C4-2B (cell line): ENCODE measurements at regions not wholly inside any gene's neighbourhood (a gene's known extent, or its start where the extent isn't known, plus 50 kb on each side); places are given as distances from the start of the nearest gene placed in this dataset.

Source experiments
- ZFX ChIP-seq: fragments of 450-650 bp; IDR thresholded peaks from 2 replicates; pipeline ENCODE4 v1.6.1; 2017
- TF ChIP-seq, protein P1 (sequence below): fragments of 450-650 bp; conservative IDR thresholded peaks from 2 replicates; pipeline ENCODE4 v1.5.1; 2017; ENCODE audit warnings: mild to moderate bottlenecking

DNA sequence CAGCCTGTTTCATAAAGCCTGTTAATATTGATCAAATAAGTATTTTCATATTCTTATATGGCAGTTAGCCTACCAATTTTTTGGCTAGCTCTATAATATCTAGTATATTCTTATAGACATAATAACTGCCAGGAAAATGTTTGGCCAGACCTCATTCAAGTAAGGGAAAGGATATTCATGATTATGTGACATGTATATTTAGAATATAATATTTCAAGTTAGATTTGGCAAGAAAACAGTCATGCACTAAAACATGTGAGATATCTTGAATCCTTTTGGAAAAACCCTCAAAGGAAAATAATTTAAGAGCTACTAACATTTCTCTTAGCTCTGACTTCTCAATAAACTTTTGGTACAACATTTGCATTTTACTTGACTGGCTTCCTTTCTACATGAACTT lies 694.1 kb downstream of the PLCL1 start:
- TF ChIP-seq, protein P1, sequence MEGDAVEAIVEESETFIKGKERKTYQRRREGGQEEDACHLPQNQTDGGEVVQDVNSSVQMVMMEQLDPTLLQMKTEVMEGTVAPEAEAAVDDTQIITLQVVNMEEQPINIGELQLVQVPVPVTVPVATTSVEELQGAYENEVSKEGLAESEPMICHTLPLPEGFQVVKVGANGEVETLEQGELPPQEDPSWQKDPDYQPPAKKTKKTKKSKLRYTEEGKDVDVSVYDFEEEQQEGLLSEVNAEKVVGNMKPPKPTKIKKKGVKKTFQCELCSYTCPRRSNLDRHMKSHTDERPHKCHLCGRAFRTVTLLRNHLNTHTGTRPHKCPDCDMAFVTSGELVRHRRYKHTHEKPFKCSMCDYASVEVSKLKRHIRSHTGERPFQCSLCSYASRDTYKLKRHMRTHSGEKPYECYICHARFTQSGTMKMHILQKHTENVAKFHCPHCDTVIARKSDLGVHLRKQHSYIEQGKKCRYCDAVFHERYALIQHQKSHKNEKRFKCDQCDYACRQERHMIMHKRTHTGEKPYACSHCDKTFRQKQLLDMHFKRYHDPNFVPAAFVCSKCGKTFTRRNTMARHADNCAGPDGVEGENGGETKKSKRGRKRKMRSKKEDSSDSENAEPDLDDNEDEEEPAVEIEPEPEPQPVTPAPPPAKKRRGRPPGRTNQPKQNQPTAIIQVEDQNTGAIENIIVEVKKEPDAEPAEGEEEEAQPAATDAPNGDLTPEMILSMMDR = no peak
- TF ChIP-seq ZFX = no peak
